ENCODE measurements at regions not wholly inside any gene's neighbourhood (a gene's known extent, or its start where the extent isn't known, plus 50 kb on each side); places are given as distances from the start of the nearest gene placed in this dataset.

- no peak for TF ChIP-seq CTCF (IDR thresholded peaks at IDR 0.05; ENCODE audit: insufficient read depth, low read depth, low read length, missing control alignments)
- H3K4me3 ChIP-seq (ENCODE audit: low read depth, low read length), result no peak overlapping the region
- no peak for DNase-seq (ENCODE audit: low read depth)
These were observed 125.2 kb upstream of the CARD11 start for GRCh38 chr7:3168869-3169268.

- no peak for DNase-seq (ENCODE audit: low read depth)
- no peak overlapping the region for H3K4me3 ChIP-seq (ENCODE audit: low read depth, low read length)
- no peak for TF ChIP-seq CTCF (IDR thresholded peaks at IDR 0.05; ENCODE audit: insufficient read depth, low read depth, low read length, missing control alignments)
These were observed 128.2 kb upstream of the SDK1 start for GRCh38 chr7:3172768-3173280.

GRCh38 chr7:3174515-3175284, 126.4 kb upstream of the SDK1 start:
- no peak for DNase-seq (ENCODE audit: low read depth)
- no peak overlapping the region for H3K4me3 ChIP-seq (ENCODE audit: low read depth, low read length)
- TF ChIP-seq CTCF (IDR thresholded peaks at IDR 0.05; ENCODE audit: insufficient read depth, low read depth, low read length, missing control alignments), result no peak

- TF ChIP-seq CTCF (IDR thresholded peaks at IDR 0.05; ENCODE audit: insufficient read depth, low read depth, low read length, missing control alignments), result no peak
- H3K4me3 ChIP-seq (ENCODE audit: low read depth, low read length), result no peak overlapping the region
- no peak for DNase-seq (ENCODE audit: low read depth)
These were observed 125.7 kb upstream of the SDK1 start for GRCh38 chr7:3175285-3175902.

- no peak overlapping the region for H3K4me3 ChIP-seq (ENCODE audit: low read depth, low read length)
- TF ChIP-seq CTCF (IDR thresholded peaks at IDR 0.05; ENCODE audit: insufficient read depth, low read depth, low read length, missing control alignments), result no peak
- no peak for DNase-seq (ENCODE audit: low read depth)
These were observed 124.7 kb upstream of the SDK1 start for GRCh38 chr7:3176112-3177000.

GRCh38 chr7:3177271-3177670, 123.8 kb upstream of the SDK1 start:
- DNase-seq (ENCODE audit: low read depth), result no peak
- no peak for TF ChIP-seq CTCF (IDR thresholded peaks at IDR 0.05; ENCODE audit: insufficient read depth, low read depth, low read length, missing control alignments)
- H3K4me3 ChIP-seq (ENCODE audit: low read depth, low read length), result no peak overlapping the region
